Stimulated activated CD8-positive, alpha-beta memory T cell treated with anti-CD3 and anti-CD28 coated beads, Interleukin-12 subunit alpha, Interleukin-12 subunit beta, amount 100 ng/mL, for 4 hours (primary cell): ENCODE measurements at regions not wholly inside any gene's neighbourhood (a gene's known extent, or its start where the extent isn't known, plus 50 kb on each side); places are given as distances from the start of the nearest gene placed in this dataset.
"Not testable (repeated sequence)": the region's sequence is repeated elsewhere in the genome, so short reads cannot be mapped to it uniquely, and the experiment has no call there.

Experiments
- DNase-seq: peaks from one replicate; pipeline ENCODE4 v3.0.0-alpha.2; 2020; ENCODE audit warnings: low read depth

GRCh38 chr5:96319981-96320739 lies 112.9 kb downstream of the PCSK1 start:
- not testable (repeated sequence) for DNase-seq

GRCh38 chr5:96318569-96319110 lies 114.4 kb downstream of the PCSK1 start:
- no peak for DNase-seq

GRCh38 chr5:96317945-96318344 lies 115.1 kb downstream of the PCSK1 start:
- no peak for DNase-seq

- DNase-seq = no peak
Observed at GRCh38 chr5:96316487-96316886, 116.6 kb downstream of the PCSK1 start.

- no peak for DNase-seq
Observed at GRCh38 chr5:96316017-96316416, 117.0 kb downstream of the PCSK1 start.

GRCh38 chr5:96315431-96315830 lies 117.6 kb downstream of the PCSK1 start:
- no peak for DNase-seq

GRCh38 chr5:96312383-96312782 lies 120.7 kb downstream of the PCSK1 start:
- no peak for DNase-seq

- DNase-seq = not testable (repeated sequence)
Observed at GRCh38 chr5:96307047-96307446, 126.0 kb downstream of the PCSK1 start.

GRCh38 chr5:96302174-96302738 lies 130.8 kb downstream of the PCSK1 start:
- DNase-seq = no peak

GRCh38 chr5:96300976-96301375 lies 132.1 kb downstream of the PCSK1 start:
- no peak for DNase-seq

- DNase-seq = no peak
Observed at GRCh38 chr5:96297867-96298266, 135.2 kb downstream of the PCSK1 start.

GRCh38 chr5:96297290-96297689 lies 135.8 kb downstream of the PCSK1 start:
- no peak for DNase-seq

GRCh38 chr5:96294884-96295202 lies 138.2 kb downstream of the PCSK1 start:
- DNase-seq = no peak

- DNase-seq = no peak
Observed at GRCh38 chr5:96293966-96294883, 138.8 kb downstream of the PCSK1 start.

- no peak for DNase-seq
Observed at GRCh38 chr5:96292582-96293247, 140.3 kb downstream of the PCSK1 start.

GRCh38 chr5:96289287-96289686 lies 143.8 kb downstream of the PCSK1 start:
- DNase-seq = not testable (repeated sequence)

- DNase-seq = no peak
Observed at GRCh38 chr5:96288845-96289185, 144.2 kb downstream of the PCSK1 start.

- no peak for DNase-seq
Observed at GRCh38 chr5:96288166-96288844, 144.7 kb downstream of the PCSK1 start.

GRCh38 chr5:96287136-96287535 lies 145.9 kb downstream of the PCSK1 start:
- DNase-seq = no peak

GRCh38 chr5:96285823-96286222 lies 147.2 kb downstream of the PCSK1 start:
- no peak for DNase-seq

- no peak for DNase-seq
Observed at GRCh38 chr5:96284727-96285389, 148.2 kb downstream of the PCSK1 start.
